GM23338 (cell line): ENCODE measurements at regions not wholly inside any gene's neighbourhood (a gene's known extent, or its start where the extent isn't known, plus 50 kb on each side); places are given as distances from the start of the nearest gene placed in this dataset.

ENCODE experiments used
- CTCF ChIP-seq, 2 experiments: fragments of 200-600 bp in 1 of 2; sonication (generic) in 1 of 2; conservative IDR thresholded peaks; 2 replicates each; pipeline versions ENCODE4 v1.5.1 to v1.6.1; 2016 to 2017; ENCODE audit warnings: antibody characterized with exemption in 2 of 2, low read depth in 2 of 2, mild to moderate bottlenecking in 2 of 2, moderate library complexity in 1 of 2
- EZH2phosphoT487 ChIP-seq: fragments of 200-600 bp; sonication (generic); IDR thresholded peaks from one replicate; pipeline ENCODE4 v1.8.1; 2018; ENCODE audit warnings: antibody characterized with exemption; ENCODE audit not compliant: unreplicated experiment
- JUNB ChIP-seq: IDR thresholded peaks from one replicate; pipeline ENCODE4 v1.6.1; 2016; ENCODE audit warnings: antibody characterized with exemption; ENCODE audit not compliant: unreplicated experiment
- POLR2AphosphoS5 ChIP-seq: IDR thresholded peaks from 2 replicates; pipeline ENCODE4 v1.6.1; 2016; ENCODE audit warnings: antibody characterized with exemption, low read depth

- TF ChIP-seq EZH2phosphoT487 (no peak), CTCF (conservative IDR thresholded peaks at IDR 0.05; ENCODE audit: low read depth in 2 of 2) (no peak), POLR2AphosphoS5 (no peak), JUNB (no peak)
These were observed 109.6 kb upstream of the THY1 start for GRCh38 chr11:119532551-119532950.
